GM18951 (cell line): ENCODE measurements at regions not wholly inside any gene's neighbourhood (a gene's known extent, or its start where the extent isn't known, plus 50 kb on each side); places are given as distances from the start of the nearest gene placed in this dataset.

Experiments used
- POLR2A ChIP-seq: IDR thresholded peaks from 4 replicates; pipeline ENCODE4 v1.6.1; 2011; ENCODE audit warnings: mild to moderate bottlenecking; ENCODE audit not compliant: insufficient read length, insufficient read depth; ENCODE audit errors: extremely low read depth
- in situ Hi-C: fragments of 300-500 bp; cut with MboI; formaldehyde crosslinking; loops from one replicate; pipeline ENCODE4 v1.12.0; 2022; ENCODE audit warnings: low sequenced_read_pairs, mixed read lengths, inconsistent platforms; ENCODE audit not compliant: unreplicated experiment

- TF ChIP-seq POLR2A: no peak
- in situ Hi-C loops: no loop called here
These were observed 93.9 kb upstream of the HEY2 start for GRCh38 chr6:125655511-125655910.

DNA sequence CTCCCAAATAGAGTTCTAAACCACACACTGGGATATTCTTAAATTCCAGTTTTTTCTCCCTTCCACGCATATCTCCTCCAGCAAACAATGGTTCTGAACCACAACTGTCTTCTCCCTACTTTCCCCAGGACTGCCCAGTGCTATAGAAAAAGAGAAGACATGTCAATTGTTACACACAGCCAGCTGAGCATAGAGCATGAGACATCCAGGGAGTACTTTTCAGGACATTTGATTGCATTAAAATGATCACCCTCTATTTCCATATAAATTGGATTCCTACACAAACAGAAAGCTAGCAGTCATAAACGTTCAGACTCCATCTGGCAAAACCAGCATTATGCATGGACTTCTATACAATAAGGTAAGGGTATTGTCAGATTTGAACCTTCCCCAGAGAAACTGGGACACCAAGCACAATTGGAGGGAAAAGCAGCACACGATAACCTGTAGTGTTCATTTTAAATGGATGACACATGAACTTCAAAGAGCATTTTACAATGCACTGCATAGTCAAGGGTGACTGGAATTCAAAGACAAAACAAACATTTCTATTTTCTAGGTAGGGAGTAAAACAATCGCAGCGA, 93.1 kb upstream of the HEY2 start:
- no peak for TF ChIP-seq POLR2A
- in situ Hi-C loops: no loop called here

GRCh38 chr6:125658136-125658535, 91.3 kb upstream of the HEY2 start:
- in situ Hi-C loops: no loop called here
- TF ChIP-seq POLR2A: no peak

DNA sequence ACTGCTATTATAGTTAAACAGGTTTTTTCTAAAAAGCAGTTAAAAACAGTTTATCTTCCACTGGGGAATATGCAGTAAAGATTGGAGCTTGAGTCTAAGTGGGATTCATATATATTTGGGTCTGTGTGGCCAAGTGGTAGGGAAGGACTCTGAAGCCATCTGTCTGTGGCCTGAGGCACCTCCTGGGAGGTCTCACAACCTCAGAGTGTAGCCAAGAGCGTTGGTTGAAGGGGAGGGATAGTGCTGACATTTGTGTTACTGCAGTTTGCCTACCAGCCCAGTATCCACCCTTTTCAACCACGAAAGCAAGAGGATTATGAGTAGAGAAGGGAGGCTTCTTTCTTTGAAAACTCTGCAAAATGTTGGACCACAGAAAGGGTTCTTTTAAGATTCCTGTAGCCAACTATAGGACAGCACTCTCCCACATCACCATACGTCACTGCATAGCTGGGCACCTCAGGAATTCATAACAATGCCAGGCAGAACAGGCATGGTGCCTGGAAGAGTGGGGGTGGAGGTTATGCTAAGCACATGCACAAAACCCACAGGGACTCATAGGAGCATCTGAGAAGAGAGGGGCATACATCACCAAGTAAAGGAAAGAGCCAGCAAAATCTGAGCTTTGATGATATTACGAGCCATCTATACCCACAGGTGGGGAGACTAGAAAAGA, 90.5 kb upstream of the HEY2 start:
- TF ChIP-seq POLR2A: no peak
- in situ Hi-C loops: no loop called here

DNA sequence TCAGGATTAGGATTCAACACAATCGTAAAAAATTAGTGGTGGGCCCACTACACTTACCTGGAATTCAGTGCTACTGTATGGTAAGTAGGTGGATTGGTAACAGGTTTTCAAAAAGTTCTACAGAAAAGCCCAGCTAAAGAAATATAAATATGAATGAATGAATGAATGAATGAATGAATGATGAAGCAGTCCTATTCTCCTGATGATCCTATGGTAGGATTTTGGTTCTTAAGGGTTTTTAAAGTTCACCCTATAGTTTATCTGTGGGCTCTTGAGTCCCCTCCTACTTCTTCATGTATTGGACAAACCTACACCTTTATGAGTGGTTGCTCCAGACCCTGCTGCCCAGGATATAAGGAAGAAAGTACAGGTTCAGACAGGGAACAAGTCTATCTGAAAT, 89.5 kb upstream of the HEY2 start:
- in situ Hi-C loops: no loop called here
- no peak for TF ChIP-seq POLR2A

DNA sequence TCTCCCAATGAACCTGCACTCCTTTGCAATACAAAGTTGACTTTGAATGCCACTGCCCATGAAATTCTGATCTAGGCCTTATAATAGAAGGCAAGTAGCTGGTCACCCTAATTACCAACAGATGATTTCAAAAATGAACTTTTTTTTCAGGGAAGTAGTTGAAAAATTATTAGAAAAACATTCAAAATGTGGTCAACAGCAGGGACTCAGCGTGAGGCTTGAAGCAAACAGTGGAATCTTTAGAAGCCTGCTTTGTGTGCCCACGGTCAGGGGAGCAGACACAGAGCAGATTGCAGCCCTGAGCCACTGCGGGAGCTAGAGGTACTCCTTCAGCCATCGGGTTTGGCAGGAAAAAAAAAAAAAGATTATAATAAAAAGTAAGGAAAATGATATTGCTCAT, 87.1 kb upstream of the HEY2 start:
- in situ Hi-C loops: no loop called here
- no peak for TF ChIP-seq POLR2A

DNA sequence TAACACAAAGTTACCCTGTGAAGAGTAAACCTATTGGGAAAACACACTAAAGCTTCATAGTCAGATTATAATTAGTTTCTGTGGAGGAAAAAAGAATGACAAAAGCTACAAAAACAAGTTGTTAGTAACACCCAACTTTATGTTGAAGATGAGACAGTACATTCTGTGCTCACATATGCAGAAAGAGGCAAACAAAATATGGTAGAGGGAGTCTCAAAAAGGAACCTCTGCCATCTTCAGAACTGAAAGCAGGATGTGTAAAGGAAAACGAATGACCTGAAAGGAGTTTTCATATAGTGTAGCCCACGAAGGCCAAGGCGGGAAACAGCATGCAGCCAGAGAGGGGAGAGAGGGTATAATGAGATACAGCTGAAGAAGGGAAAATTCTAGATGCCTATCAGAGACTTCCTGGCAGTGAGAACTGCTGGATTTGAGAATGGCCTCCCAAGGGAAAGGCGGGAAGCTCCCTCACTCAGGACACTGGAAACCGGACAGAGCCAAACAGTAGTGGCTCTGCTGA, 84.1 kb upstream of the HEY2 start:
- TF ChIP-seq POLR2A: no peak

GRCh38 chr6:125667326-125667725, 82.1 kb upstream of the HEY2 start:
- in situ Hi-C loops: no loop called here
- no peak for TF ChIP-seq POLR2A

More for the DNA sequence above, 84.1 kb upstream of the HEY2 start:
- in situ Hi-C loops: no loop called here

DNA sequence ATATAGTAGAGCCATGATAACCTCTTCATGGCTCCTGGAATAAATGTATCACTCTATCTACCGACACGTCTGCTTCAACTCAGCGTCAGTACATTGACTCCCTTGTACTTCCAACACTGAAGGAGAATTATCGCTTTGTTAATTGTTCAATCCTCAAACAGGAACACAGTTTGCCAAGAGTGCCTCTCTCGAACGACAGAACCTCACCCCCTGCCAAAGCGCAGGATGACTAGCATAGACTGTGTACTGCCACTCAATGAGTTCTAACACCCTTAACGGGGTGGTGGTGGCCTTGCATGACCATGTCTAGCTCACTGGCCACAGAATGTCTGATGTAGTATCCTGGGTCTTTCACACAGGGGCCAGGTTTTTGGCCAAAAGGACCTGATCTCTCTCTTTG, 81.4 kb upstream of the HEY2 start:
- no peak for TF ChIP-seq POLR2A
- in situ Hi-C loops: no loop called here

GRCh38 chr6:125670568-125670967, 78.9 kb upstream of the HEY2 start:
- no peak for TF ChIP-seq POLR2A
- in situ Hi-C loops: no loop called here

DNA sequence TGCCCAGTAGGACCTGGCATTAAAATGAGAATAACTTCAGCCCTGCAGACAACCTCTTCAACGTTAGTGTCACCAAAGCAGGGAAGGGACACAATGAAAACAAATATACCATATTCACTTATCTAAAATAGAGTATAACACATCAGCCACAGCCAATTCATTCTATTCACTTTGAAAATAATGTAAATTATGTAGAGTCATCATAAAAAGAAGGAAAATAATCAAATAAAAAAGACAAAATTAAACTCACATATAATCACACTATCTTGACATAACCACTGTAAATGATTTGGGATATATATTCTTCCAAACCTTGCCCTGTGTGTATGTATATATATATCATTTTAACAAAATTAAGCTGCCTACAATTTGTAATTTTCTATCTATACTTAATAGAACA, 78.1 kb upstream of the HEY2 start:
- in situ Hi-C loops: no loop called here

GRCh38 chr6:125674230-125674629, 75.2 kb upstream of the HEY2 start:
- TF ChIP-seq POLR2A: no peak
- in situ Hi-C loops: no loop called here

More for the DNA sequence above, 78.1 kb upstream of the HEY2 start:
- TF ChIP-seq POLR2A: no peak

DNA sequence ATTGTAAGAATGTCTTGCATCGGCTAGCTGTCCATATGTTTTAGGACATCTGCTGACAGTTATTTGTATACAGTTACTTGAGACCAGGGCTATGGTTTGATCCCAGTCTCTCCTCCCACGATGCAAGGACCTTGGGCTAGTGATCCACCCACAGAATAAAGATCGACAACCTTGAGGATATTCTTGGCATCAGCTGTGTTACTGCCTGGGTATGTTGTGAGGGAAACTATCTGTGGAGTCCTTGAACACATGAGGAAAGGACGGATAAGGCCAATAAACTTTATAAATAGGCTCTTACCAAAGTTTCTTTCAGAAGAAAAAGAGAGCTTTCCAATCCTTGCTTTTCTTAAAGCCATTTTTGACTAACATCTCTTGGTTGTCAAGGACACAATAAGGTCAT, 70.8 kb upstream of the HEY2 start:
- no peak for TF ChIP-seq POLR2A
- in situ Hi-C loops: no loop called here

- TF ChIP-seq POLR2A: no peak
- in situ Hi-C loops: no loop called here
These were observed 70.3 kb upstream of the HEY2 start for GRCh38 chr6:125679128-125679527.
